WTC11 (cell line): ENCODE measurements at regions not wholly inside any gene's neighbourhood (a gene's known extent, or its start where the extent isn't known, plus 50 kb on each side); places are given as distances from the start of the nearest gene placed in this dataset.

Experiments
- ATAC-seq: fragments of 200-7000 bp; cut with Tn5 transposase; 2 replicates; pipeline ENCODE4 v1.10.0; 2021; ENCODE audit warnings: mild to moderate bottlenecking, moderate library complexity
- CTCF ChIA-PET: fragments of 300-600 bp; sonication (Branson Sonifier 250); formaldehyde crosslinking; loops from one replicate; lab custom pipeline; 2021; ENCODE audit warnings: antibody characterized with exemption; lab: Charles Lee
- POLR2A ChIA-PET: fragments of 350-600 bp; sonication (Branson Sonifier 250); formaldehyde crosslinking; loops from one replicate; lab custom pipeline; 2021; ENCODE audit warnings: antibody characterized with exemption; lab: Charles Lee
- DNase-seq: peaks from one replicate; pipeline ENCODE4 v3.0.0; 2021; ENCODE audit warnings: low spot score
- H3K27ac Mint-ChIP-seq: 2 replicates; pipeline ENCODE4 v1.8.0; 2021; ENCODE audit warnings: mixed read lengths
- H3K27me3 Mint-ChIP-seq: 2 replicates; pipeline ENCODE4 v1.8.0; 2021; ENCODE audit warnings: low read depth, mild to moderate bottlenecking, moderate library complexity, mixed read lengths
- H3K36me3 Mint-ChIP-seq: 2 replicates; pipeline ENCODE4 v1.8.0; 2021; ENCODE audit warnings: mixed read lengths
- H3K4me1 Mint-ChIP-seq: 2 replicates; pipeline ENCODE4 v1.8.0; 2022; ENCODE audit warnings: mixed read lengths
- H3K4me3 Mint-ChIP-seq: 2 replicates; pipeline ENCODE4 v1.8.0; 2021; ENCODE audit warnings: mild to moderate bottlenecking, moderate library complexity, mixed read lengths
- H3K9me3 Mint-ChIP-seq: 2 replicates; pipeline ENCODE4 v1.8.0; 2021; ENCODE audit warnings: mixed read lengths
- E2F5 ChIP-seq: sonication (generic); formaldehyde crosslinking; IDR thresholded peaks from 2 replicates; pipeline ENCODE4 v1.8.1; 2022; ENCODE audit warnings: mild to moderate bottlenecking, moderate library complexity, missing genetic modification reagents
- EMX1 ChIP-seq: fragments of 250-450 bp; sonication (Bioruptor Pico); IDR thresholded peaks from 2 replicates; pipeline ENCODE4 v1.8.0; 2021; ENCODE audit warnings: mild to moderate bottlenecking
- FOXP1 ChIP-seq: sonication (generic); formaldehyde crosslinking; IDR thresholded peaks from 2 replicates; pipeline ENCODE4 v1.8.0; 2022; ENCODE audit warnings: missing genetic modification reagents, mild to moderate bottlenecking, moderate library complexity, borderline replicate concordance
- HMGA2 ChIP-seq: fragments of 250-450 bp; sonication (Bioruptor Pico); IDR thresholded peaks from 2 replicates; pipeline ENCODE4 v1.4.0; 2021; ENCODE audit warnings: mild to moderate bottlenecking, moderate library complexity
- JUN ChIP-seq: sonication (generic); formaldehyde crosslinking; IDR thresholded peaks from 2 replicates; pipeline ENCODE4 v1.8.0; 2023; ENCODE audit warnings: mild to moderate bottlenecking, missing genetic modification reagents
- MLX ChIP-seq: sonication (generic); formaldehyde crosslinking; IDR thresholded peaks from 2 replicates; pipeline ENCODE4 v1.8.1; 2023; ENCODE audit warnings: mild to moderate bottlenecking, missing genetic modification reagents, moderate library complexity
- SMAD3 ChIP-seq: sonication (generic); formaldehyde crosslinking; IDR thresholded peaks from 2 replicates; pipeline ENCODE4 v1.8.0; 2022; ENCODE audit warnings: missing genetic modification reagents, mild to moderate bottlenecking, borderline replicate concordance
- SP1 ChIP-seq: sonication (generic); formaldehyde crosslinking; conservative IDR thresholded peaks from 2 replicates; pipeline ENCODE4 v1.8.1; 2022; ENCODE audit warnings: missing genetic modification reagents
- ZNF396 ChIP-seq: fragments of 250-450 bp; sonication (Bioruptor Pico); IDR thresholded peaks from 2 replicates; pipeline ENCODE4 v1.8.0; 2021; ENCODE audit warnings: mild to moderate bottlenecking, moderate library complexity, borderline replicate concordance
- ZNF423 ChIP-seq: fragments of 250-450 bp; sonication (Bioruptor Pico); IDR thresholded peaks from 2 replicates; pipeline ENCODE4 v2.1.2; 2022; ENCODE audit warnings: mild to moderate bottlenecking, moderate library complexity
- ZNF425 ChIP-seq: fragments of 250-450 bp; sonication (Bioruptor Pico); conservative IDR thresholded peaks from 2 replicates; pipeline ENCODE4 v1.9.0; 2021; ENCODE audit warnings: mild to moderate bottlenecking
- TF ChIP-seq, protein P1 (sequence below): fragments of 250-450 bp; sonication (Bioruptor Pico); IDR thresholded peaks from 2 replicates; pipeline ENCODE4 v1.9.0; 2021; ENCODE audit warnings: mild to moderate bottlenecking, borderline replicate concordance
- TF ChIP-seq, protein P2 (sequence below): sonication (generic); formaldehyde crosslinking; IDR thresholded peaks from 2 replicates; pipeline ENCODE4 v1.8.0; 2023; ENCODE audit warnings: missing genetic modification reagents
- TF ChIP-seq, protein P3 (sequence below): fragments of 250-450 bp; sonication (Bioruptor Pico); IDR thresholded peaks from 2 replicates; pipeline ENCODE4 v1.9.0; 2021; ENCODE audit warnings: mild to moderate bottlenecking
- TF ChIP-seq, protein P4 (sequence below): sonication (generic); formaldehyde crosslinking; IDR thresholded peaks from 2 replicates; pipeline ENCODE4 v1.8.1; 2023; ENCODE audit warnings: mild to moderate bottlenecking, moderate library complexity, missing genetic modification reagents

DNA sequence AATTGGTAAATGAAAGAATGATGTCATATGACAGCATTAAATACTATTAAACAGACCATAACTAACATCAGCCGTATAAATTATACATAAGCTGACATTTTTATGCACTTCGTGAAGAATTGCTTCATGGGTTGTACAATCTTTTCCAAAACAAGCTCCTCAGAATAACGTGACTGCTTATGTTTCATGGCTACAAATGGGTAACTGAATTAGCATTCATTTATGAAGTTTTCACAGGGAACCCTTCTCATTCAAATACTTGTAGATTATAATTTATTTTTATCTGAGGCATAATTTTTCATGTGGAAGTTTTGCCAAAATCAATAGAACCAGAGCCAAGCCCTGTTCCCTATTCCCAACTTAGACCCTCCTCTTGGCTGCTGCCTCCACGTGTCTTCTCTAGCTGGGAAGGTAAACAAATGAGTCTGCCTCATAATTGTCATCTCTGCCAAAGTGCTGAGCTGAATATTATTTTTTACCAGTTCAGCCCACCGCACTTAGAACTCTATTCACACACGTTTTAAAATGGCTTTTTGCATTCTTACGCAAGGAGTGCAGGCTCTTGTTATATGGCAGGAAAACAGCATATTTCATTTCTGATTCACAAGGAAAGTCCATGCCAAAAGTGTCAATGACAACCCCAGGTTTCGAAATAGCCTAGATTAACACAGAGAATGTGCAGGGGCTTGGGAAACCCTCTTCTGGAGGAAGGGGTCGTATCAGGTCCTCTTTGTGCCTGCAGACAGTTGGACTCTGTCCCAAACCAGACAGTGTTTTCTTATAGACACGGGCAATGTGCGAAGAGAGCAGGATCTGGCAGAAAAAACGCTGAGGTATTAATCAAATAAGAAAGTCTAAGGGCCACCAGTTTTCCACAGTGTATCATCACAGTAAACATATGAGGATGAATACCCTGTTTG is 370.7 kb upstream of the MGMT start (continued):
- TF ChIP-seq E2F5 (CRISPR knock-in tag) (no peak), ZNF396 (CRISPR knock-in tag) (no peak)

- no peak for TF ChIP-seq EMX1 (CRISPR knock-in tag)
- TF ChIP-seq JUN (CRISPR knock-in tag), result no peak
- TF ChIP-seq ZNF396 (CRISPR knock-in tag), result no peak
- TF ChIP-seq MLX (CRISPR knock-in tag), result no peak
- TF ChIP-seq, protein P1, sequence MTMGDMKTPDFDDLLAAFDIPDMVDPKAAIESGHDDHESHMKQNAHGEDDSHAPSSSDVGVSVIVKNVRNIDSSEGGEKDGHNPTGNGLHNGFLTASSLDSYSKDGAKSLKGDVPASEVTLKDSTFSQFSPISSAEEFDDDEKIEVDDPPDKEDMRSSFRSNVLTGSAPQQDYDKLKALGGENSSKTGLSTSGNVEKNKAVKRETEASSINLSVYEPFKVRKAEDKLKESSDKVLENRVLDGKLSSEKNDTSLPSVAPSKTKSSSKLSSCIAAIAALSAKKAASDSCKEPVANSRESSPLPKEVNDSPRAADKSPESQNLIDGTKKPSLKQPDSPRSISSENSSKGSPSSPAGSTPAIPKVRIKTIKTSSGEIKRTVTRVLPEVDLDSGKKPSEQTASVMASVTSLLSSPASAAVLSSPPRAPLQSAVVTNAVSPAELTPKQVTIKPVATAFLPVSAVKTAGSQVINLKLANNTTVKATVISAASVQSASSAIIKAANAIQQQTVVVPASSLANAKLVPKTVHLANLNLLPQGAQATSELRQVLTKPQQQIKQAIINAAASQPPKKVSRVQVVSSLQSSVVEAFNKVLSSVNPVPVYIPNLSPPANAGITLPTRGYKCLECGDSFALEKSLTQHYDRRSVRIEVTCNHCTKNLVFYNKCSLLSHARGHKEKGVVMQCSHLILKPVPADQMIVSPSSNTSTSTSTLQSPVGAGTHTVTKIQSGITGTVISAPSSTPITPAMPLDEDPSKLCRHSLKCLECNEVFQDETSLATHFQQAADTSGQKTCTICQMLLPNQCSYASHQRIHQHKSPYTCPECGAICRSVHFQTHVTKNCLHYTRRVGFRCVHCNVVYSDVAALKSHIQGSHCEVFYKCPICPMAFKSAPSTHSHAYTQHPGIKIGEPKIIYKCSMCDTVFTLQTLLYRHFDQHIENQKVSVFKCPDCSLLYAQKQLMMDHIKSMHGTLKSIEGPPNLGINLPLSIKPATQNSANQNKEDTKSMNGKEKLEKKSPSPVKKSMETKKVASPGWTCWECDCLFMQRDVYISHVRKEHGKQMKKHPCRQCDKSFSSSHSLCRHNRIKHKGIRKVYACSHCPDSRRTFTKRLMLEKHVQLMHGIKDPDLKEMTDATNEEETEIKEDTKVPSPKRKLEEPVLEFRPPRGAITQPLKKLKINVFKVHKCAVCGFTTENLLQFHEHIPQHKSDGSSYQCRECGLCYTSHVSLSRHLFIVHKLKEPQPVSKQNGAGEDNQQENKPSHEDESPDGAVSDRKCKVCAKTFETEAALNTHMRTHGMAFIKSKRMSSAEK, result no peak
- TF ChIP-seq ZNF425 (CRISPR knock-in tag), result no peak
- TF ChIP-seq, protein P2, sequence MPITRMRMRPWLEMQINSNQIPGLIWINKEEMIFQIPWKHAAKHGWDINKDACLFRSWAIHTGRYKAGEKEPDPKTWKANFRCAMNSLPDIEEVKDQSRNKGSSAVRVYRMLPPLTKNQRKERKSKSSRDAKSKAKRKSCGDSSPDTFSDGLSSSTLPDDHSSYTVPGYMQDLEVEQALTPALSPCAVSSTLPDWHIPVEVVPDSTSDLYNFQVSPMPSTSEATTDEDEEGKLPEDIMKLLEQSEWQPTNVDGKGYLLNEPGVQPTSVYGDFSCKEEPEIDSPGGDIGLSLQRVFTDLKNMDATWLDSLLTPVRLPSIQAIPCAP (CRISPR knock-in tag), result no peak
- no peak for TF ChIP-seq ZNF423 (CRISPR knock-in tag)
- no peak for TF ChIP-seq SP1 (CRISPR knock-in tag)
- TF ChIP-seq SMAD3 (CRISPR knock-in tag), result no peak
- TF ChIP-seq, protein P3, sequence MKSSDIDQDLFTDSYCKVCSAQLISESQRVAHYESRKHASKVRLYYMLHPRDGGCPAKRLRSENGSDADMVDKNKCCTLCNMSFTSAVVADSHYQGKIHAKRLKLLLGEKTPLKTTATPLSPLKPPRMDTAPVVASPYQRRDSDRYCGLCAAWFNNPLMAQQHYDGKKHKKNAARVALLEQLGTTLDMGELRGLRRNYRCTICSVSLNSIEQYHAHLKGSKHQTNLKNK (CRISPR knock-in tag), result no peak
- TF ChIP-seq, protein P4, sequence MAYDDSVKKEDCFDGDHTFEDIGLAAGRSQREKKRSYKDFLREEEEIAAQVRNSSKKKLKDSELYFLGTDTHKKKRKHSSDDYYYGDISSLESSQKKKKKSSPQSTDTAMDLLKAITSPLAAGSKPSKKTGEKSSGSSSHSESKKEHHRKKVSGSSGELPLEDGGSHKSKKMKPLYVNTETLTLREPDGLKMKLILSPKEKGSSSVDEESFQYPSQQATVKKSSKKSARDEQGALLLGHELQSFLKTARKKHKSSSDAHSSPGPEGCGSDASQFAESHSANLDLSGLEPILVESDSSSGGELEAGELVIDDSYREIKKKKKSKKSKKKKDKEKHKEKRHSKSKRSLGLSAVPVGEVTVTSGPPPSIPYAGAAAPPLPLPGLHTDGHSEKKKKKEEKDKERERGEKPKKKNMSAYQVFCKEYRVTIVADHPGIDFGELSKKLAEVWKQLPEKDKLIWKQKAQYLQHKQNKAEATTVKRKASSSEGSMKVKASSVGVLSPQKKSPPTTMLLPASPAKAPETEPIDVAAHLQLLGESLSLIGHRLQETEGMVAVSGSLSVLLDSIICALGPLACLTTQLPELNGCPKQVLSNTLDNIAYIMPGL, result no peak
- no peak for TF ChIP-seq FOXP1 (CRISPR knock-in tag)
- no peak for TF ChIP-seq HMGA2 (CRISPR knock-in tag)
- Mint-ChIP-seq H3K36me3 (no peaks in the 10 kb centered on the region), H3K4me1 (0 out of 2 replicates have a peak, but pooled peaks cover 3% of the 10 kb centered on the region), H3K27me3 (no peaks in the 10 kb centered on the region; the same call in 1 of the 2 replicates), H3K27ac (no peak overlapping the region), H3K9me3 (no peaks in the 10 kb centered on the region), H3K4me3 (no peak overlapping the region)
- ChIA-PET POLR2A (no interaction called here), CTCF (no interaction called here)
- no peak for ATAC-seq
- no peak for DNase-seq
These were observed 369.2 kb upstream of the MGMT start for GRCh38 chr10:129097776-129098330.
